OCI-LY3 (cell line): ENCODE measurements at regions not wholly inside any gene's neighbourhood (a gene's known extent, or its start where the extent isn't known, plus 50 kb on each side); places are given as distances from the start of the nearest gene placed in this dataset.

Experiments
- CTCF ChIP-seq: fragments of 200-600, 300-600 bp; sonication (generic); IDR thresholded peaks from 2 replicates; pipeline ENCODE4 v1.5.1; 2014; ENCODE audit warnings: antibody characterized with exemption, low read length, low read depth
- EZH2phosphoT487 ChIP-seq: fragments of 200-600 bp; shearing (Covaris generic); IDR thresholded peaks from 2 replicates; pipeline ENCODE4 v1.6.1; 2018; ENCODE audit warnings: antibody characterized with exemption, mixed run types, low read depth

GRCh38 chr11:37881741-37882140, 1283.7 kb upstream of the RAG2 start:
- no peak for TF ChIP-seq CTCF
- no peak for TF ChIP-seq EZH2phosphoT487
